SJCRH30 (cell line): ENCODE measurements at regions not wholly inside any gene's neighbourhood (a gene's known extent, or its start where the extent isn't known, plus 50 kb on each side); places are given as distances from the start of the nearest gene placed in this dataset.

ENCODE experiments used
- DNase-seq, 2 experiments: peaks; one replicate each; pipeline ENCODE4 v3.0.0-alpha.2; 2015 to 2020
- H3K27ac ChIP-seq: fragments of 250-450 bp; sonication (Bioruptor Pico); 2 replicates; pipeline ENCODE4 v1.5.1; 2020; ENCODE audit warnings: mild to moderate bottlenecking, moderate library complexity
- H3K27me3 ChIP-seq: fragments of 250-450 bp; sonication (Bioruptor Pico); 2 replicates; pipeline ENCODE4 v1.5.1; 2020; ENCODE audit warnings: mild to moderate bottlenecking, moderate library complexity
- H3K36me3 ChIP-seq: fragments of 250-450 bp; sonication (Bioruptor Pico); 2 replicates; pipeline ENCODE4 v1.5.1; 2020; ENCODE audit warnings: mild to moderate bottlenecking, moderate library complexity
- H3K4me1 ChIP-seq: fragments of 250-450 bp; sonication (Bioruptor Pico); 2 replicates; pipeline ENCODE4 v1.5.1; 2020; ENCODE audit warnings: mild to moderate bottlenecking, moderate library complexity
- H3K4me3 ChIP-seq: fragments of 250-450 bp; sonication (Bioruptor Pico); 2 replicates; pipeline ENCODE4 v1.5.1; 2020; ENCODE audit warnings: mild to moderate bottlenecking, moderate library complexity
- H3K9me3 ChIP-seq: fragments of 250-450 bp; sonication (Bioruptor Pico); replicated peaks from 2 replicates; pipeline ENCODE4 v1.5.1; 2020; ENCODE audit warnings: mild to moderate bottlenecking, moderate library complexity

DNA sequence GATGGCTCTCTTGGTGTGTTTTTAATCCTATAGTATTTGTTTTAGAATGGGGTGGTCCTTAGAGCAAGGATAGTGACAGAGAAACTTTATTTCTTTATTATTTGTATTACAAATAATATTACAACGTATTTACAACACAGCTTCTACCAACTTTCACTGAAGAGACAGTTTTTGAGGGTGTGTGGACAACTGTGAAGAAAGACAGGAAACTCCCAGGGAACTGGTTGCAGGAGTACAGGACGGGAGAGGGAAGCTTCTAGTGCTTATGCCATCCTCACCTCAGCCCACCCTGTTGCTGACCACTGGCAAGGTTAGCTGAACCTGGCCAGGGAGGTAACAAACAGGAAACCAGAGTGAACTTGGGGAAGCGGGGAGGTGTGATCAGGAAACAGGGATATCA is 251.7 kb downstream of the BCL11A start:
- no peak overlapping the region for H3K4me3 ChIP-seq
- no peaks in the 10 kb centered on the region for H3K4me1 ChIP-seq
- H3K36me3 ChIP-seq: no peaks in the 10 kb centered on the region
- no peaks in the 10 kb centered on the region for H3K9me3 ChIP-seq
- H3K27me3 ChIP-seq: no peaks in the 10 kb centered on the region
- DNase-seq: no peak
- no peak overlapping the region for H3K27ac ChIP-seq

DNA sequence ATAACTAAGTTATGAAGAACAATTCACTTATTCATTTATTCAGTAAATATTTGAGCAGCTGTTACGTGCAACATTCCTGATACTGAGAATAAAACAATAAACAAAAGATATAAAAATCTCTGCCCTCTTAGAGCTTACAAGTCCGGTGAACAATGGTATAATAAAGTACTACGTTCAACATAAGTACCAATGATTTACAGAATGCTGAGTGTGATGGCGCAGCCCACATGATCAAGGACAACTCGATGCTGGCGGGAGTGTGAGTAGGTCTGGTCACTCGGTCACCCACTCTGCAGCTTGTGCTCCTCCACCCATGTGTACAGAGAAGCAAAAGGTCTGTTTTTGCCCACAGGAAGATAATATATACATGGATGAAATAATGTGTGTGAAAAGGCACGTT is 254.3 kb downstream of the BCL11A start:
- Histone ChIP-seq H3K4me1 (peaks cover 7% of the 10 kb centered on the region), H3K4me3 (no peak overlapping the region), H3K27ac (no peak overlapping the region), H3K36me3 (no peaks in the 10 kb centered on the region), H3K9me3 (no peaks in the 10 kb centered on the region), H3K27me3 (no peaks in the 10 kb centered on the region)
- no peak for DNase-seq

DNA sequence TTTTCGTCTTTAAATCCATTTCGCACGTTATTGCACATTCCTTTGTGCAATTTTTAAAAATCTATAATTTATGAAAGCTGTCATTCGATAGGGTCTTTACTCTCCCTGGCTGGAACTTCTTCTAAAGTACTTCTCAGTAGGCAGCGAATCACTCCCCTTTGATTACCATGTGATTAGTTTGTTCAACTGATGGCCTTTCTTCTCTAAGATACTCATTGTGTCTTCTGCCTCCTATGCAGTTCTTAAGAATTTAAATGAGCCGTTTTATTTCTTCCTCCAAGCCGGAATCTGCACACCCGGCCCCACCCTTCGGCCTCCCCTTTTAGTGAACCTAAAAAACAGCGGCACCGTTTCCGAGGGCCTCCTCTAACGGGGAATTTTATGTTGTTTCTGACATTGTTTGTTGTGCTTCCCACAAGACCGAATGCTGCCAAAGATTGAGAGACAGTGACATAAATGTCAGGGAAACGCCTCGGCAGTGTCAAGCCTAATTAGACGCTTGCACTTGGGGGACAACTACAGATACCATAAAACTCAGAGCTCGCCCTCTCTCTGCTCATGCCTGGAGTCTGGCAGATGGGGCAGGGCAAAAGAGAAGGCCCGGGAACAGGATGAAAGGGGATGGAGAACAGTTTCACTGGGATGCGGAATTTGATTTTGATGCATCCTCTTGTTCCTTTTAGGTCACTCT is 255.3 kb downstream of the BCL11A start:
- no peaks in the 10 kb centered on the region for H3K27me3 ChIP-seq
- DNase-seq: no peak
- no peak overlapping the region for H3K4me3 ChIP-seq
- no peaks in the 10 kb centered on the region for H3K36me3 ChIP-seq
- 0 out of 2 replicates have a peak, but pooled peaks cover 3% of the 10 kb centered on the region for H3K9me3 ChIP-seq
- no peak overlapping the region for H3K27ac ChIP-seq
- peaks cover 7% of the 10 kb centered on the region for H3K4me1 ChIP-seq

DNA sequence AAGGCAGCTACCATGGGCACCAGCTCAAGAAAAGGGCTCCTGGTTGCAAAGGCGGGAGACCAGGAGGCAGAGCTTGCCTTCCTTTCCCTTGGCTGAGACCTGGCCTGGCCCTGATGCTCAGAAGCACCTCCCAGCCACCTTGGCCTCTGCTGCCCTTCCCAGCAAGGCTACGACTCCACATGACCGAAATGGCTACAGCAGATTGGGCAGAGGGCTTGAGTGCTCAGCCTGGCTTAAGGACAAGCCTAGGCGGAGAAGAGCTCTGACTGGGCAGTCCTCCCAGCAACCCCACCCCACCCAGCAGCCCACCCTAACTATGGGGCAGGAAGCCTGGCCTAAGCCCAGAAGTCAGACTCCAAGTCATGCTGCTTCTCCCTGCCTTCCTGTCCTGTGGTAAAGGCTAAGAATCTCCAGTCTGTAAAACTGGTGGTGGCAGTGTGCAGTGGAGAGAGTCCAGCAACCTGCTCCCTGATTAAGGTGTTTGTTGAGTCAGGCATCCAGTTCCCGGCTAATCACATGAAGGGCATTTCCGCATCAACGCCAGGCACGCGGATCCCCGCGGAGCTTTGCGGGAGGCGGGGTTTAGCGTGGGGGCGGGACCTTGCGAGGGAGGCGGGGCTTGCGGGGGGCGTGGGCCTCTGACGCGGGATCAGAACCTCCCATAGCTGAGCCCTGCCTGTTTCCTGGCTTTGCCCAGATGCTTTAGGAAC is 256.0 kb downstream of the BCL11A start:
- H3K27me3 ChIP-seq: no peaks in the 10 kb centered on the region
- H3K4me1 ChIP-seq: peaks cover 7% of the 10 kb centered on the region
- no peak overlapping the region for H3K27ac ChIP-seq
- H3K4me3 ChIP-seq: no peak overlapping the region
- H3K36me3 ChIP-seq: no peaks in the 10 kb centered on the region
- H3K9me3 ChIP-seq: 0 out of 2 replicates have a peak, but pooled peaks cover 3% of the 10 kb centered on the region
- no peak for DNase-seq

DNA sequence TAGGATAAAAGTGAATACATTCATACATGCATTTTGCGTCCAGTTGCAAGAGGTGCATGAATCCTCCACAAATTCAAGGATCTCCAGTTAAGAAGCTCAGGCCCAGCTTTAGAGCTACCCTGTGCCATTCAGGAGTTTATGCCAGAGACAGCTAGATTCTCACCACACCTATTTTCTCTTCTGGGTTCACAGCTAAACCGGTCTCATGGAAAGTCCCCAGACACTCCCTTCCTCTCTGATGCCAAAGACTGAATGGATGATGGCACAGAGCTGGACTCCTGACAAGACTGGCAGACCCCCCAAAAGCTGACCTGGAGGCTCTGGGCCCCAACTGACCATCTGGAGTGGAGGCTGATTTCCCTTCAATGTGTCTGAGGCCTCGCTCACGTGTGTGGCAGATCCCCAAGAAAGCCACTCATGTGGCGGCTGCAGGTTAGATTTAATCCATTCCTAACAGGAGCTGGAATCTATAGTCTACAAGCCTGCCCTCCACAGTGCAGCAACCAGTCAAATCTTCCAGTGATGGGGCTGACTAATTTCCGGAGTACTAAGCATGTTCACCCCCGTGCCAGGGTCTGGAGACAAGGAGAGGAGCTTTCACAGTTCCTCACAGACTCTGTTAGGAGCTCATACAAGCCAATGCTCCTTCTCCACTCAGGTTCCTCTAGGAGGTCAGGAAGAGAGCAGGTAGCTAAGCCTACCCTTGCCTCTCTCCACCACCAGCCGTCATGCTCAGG is 257.1 kb downstream of the BCL11A start:
- H3K27me3 ChIP-seq: no peaks in the 10 kb centered on the region
- H3K27ac ChIP-seq: no peak overlapping the region
- no peak for DNase-seq
- H3K4me1 ChIP-seq: peaks cover 7% of the 10 kb centered on the region
- H3K36me3 ChIP-seq: no peaks in the 10 kb centered on the region
- 0 out of 2 replicates have a peak, but pooled peaks cover 3% of the 10 kb centered on the region for H3K9me3 ChIP-seq
- H3K4me3 ChIP-seq: no peak overlapping the region

DNA sequence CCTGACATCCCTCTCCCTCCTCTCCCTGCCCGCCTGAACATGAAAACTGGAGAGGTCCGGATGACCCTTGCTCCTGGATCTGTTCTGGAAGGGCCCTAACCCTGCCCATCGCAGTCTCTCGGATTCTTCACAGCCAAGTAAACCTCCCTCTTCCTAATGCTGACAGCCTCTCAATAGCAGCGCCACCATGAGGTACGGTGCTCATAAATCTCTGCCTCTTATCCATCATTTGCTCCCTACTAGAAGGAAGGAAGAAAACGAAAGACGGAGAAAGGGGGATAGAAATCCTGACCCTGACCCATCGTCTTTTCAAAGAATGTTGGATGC is 257.9 kb downstream of the BCL11A start:
- no peaks in the 10 kb centered on the region for H3K36me3 ChIP-seq
- H3K4me3 ChIP-seq: peak overlapping the region; percentile 45
- DNase-seq: peak; percentile 29 to 61
- no peaks in the 10 kb centered on the region for H3K27me3 ChIP-seq
- 0 out of 2 replicates have a peak, but pooled peaks cover 3% of the 10 kb centered on the region for H3K9me3 ChIP-seq
- peaks cover 7% of the 10 kb centered on the region for H3K4me1 ChIP-seq
- peak overlapping the region; percentile 46 for H3K27ac ChIP-seq

DNA sequence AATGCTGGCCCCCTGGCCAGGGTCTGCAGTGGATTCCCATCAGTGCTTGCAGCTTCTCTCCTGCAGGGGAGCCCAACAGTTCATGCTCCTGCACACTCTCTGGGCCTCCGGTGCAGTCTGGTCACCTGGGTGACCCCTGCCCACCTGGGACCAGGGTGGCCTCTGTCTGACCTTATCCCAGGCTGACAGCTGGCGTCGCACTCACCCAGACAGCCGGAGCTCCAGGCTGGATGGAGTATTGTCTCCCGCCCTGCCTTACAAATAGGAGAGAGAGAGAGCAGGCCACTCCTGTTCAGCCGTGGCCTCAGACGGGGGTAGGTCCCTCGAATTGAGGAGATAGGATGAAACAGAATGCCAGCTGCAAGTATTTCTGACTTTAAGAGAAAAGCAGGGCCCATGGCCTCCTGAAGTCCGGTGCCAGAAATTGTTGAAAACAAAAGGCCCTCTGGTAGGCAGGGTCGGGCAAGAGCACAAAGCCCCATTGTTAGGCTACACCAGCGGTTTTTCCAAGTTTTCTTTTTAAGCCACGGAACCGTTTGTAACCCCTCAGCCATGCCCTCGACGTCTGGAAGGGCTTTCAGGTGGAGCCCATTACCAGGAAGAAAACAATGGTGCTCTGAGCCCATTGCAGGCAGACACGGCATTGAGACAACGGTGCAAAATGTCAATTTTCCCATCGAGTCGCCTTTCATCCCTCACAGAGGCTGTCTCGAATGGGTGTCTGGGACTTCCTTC is 258.4 kb downstream of the BCL11A start:
- H3K27ac ChIP-seq: peak overlapping the region; percentile 46
- peak overlapping the region; percentile 45 for H3K4me3 ChIP-seq
- H3K36me3 ChIP-seq: no peaks in the 10 kb centered on the region
- DNase-seq: peak; percentile 62 to 78
- no peaks in the 10 kb centered on the region for H3K27me3 ChIP-seq
- peaks cover 7% of the 10 kb centered on the region for H3K4me1 ChIP-seq
- 0 out of 2 replicates have a peak, but pooled peaks cover 3% of the 10 kb centered on the region for H3K9me3 ChIP-seq

DNA sequence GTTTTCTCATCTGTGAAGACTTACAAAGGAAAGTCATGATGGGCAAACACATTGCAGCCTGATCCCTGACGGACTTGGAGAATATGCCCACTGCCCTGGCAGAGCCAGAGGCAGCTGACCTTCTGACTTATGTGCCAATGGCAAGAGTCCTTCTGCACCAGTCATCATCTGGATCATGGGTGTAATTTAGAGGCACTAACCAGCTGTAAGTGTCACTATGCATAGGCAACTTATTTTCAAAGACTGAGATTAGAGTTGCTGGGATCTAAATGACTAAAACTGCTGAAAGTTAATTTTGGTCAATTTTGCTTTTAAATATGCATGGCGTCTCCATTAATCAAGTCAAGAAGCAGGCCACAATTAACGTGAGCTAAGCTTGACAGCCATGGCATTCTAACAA is 261.2 kb downstream of the BCL11A start:
- Histone ChIP-seq H3K9me3 (0 out of 2 replicates have a peak, but pooled peaks cover 3% of the 10 kb centered on the region), H3K4me1 (peaks cover 7% of the 10 kb centered on the region), H3K27ac (no peak overlapping the region), H3K27me3 (no peaks in the 10 kb centered on the region), H3K4me3 (no peak overlapping the region), H3K36me3 (no peaks in the 10 kb centered on the region)
- DNase-seq: no peak

DNA sequence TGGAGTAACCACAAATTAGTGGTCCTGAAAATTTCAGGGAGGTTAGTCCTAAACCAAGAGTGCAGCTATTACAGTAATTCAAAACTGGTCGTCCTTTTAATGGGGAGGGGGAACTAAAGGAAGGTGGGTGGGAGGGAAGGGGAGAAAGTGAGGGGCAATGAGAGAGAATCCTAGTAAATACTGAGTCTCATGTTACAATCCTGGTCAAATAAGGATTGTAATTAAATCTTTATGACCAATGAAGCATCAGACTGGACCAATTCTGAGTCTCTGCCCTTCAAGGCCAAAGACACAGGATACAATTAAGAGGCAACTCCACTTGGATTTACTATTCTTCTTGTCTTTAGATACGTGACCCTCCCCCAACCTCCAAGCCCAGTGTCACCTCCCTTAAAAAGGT is 262.9 kb downstream of the BCL11A start:
- Histone ChIP-seq H3K4me1 (peaks cover 5% of the 10 kb centered on the region), H3K9me3 (0 out of 2 replicates have a peak, but pooled peaks cover 3% of the 10 kb centered on the region), H3K36me3 (no peaks in the 10 kb centered on the region), H3K27me3 (no peaks in the 10 kb centered on the region), H3K27ac (no peak overlapping the region), H3K4me3 (no peak overlapping the region)
- DNase-seq: no peak

DNA sequence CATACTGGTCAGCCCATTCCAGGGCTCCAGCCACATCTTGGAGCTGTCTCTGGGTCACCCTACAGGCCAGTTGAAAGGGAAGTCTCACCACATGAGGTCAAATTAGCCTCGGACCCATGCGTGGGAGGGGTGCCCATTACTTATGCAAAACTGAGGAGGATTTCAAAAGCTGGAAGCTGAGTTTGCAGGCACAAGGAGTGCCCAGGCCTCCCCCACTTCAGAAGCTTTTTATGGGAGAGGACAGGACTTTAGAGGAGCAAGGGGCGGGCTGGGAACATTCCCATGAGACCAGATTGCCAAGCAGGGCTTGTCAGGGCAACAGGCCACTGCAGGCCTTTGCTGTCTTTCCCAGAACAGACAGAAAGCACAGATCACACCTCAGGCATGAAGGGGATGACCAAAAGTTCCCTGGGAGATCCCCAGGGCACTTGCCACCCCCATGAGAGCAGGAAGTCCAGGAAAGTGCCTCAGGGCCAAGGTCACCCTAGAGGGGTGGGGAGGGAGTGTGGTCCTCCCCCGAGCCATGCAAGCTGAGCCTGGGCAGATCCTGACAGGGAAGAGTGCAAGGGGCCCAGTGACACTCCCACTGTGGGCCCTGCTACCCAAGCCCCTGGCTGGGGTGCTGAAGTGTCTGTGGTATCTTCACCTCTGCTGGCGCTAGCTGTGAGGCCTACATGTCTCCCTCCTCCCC is 267.7 kb downstream of the BCL11A start:
- H3K36me3 ChIP-seq: no peaks in the 10 kb centered on the region
- no peak overlapping the region for H3K27ac ChIP-seq
- H3K9me3 ChIP-seq: no peaks in the 10 kb centered on the region
- no peak for DNase-seq
- H3K27me3 ChIP-seq: no peaks in the 10 kb centered on the region
- H3K4me1 ChIP-seq: no peaks in the 10 kb centered on the region
- H3K4me3 ChIP-seq: no peak overlapping the region

DNA sequence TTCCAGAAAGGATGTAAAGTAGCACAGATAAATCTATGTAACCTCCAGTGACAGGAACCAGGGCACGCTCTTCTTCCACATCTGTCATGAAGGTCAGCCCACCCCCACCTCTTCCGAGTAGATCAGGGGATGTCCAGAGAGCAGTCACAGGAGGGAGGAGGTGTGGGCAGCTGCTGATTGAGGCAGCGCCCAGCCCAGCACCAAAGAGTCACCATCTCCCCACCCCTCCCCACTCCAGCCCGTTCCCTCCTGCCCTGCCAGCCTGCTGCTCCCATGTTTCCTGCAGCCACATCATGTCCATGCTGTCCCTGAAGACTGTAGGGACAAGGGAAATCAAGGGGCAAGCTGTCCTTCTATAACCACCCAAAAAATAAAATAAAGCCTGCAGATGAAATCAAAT is 269.8 kb downstream of the BCL11A start:
- Histone ChIP-seq H3K27ac (no peak overlapping the region), H3K36me3 (no peaks in the 10 kb centered on the region), H3K4me3 (no peak overlapping the region), H3K9me3 (no peaks in the 10 kb centered on the region), H3K4me1 (no peaks in the 10 kb centered on the region), H3K27me3 (no peaks in the 10 kb centered on the region)
- DNase-seq: no peak

DNA sequence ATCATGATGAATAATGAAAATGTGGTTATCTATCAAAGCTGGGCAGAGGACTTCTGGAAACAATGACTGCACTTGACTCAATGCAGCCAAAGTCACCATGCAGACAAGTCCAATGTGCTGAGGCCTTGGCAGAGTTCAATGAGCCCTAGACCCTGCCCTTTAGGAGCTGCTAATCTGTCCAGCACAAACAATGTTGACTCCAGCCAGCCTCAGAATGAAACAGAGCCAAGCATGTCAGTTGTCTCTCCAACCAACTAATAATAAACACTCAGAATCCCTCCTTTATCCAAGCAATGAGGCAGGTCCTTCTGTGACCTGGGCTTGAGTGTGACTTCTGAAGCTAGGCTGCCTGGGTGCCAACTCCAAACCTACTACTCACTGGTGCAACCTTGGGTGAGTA is 270.6 kb downstream of the BCL11A start:
- no peaks in the 10 kb centered on the region for H3K36me3 ChIP-seq
- H3K27ac ChIP-seq: no peak overlapping the region
- no peak for DNase-seq
- no peak overlapping the region for H3K4me3 ChIP-seq
- H3K4me1 ChIP-seq: no peaks in the 10 kb centered on the region
- H3K9me3 ChIP-seq: no peaks in the 10 kb centered on the region
- no peaks in the 10 kb centered on the region for H3K27me3 ChIP-seq

DNA sequence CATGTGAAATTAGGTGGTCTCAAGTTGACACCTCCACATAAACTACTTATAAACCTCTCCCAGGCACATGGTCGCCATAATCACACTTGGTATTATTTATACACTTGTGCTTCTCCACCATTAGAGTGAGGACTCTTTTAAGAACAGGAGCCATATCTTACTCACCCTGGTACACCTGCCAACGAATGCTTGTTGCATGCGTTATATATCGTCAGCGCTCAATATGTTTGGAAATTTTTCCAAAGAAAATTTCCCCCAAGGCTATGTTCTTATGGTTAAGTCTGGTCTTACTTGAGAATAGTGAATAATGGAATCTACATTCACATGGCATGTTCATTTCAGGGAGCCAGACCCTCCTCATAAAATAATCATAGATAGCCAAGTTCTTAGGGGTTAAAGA is 271.7 kb downstream of the BCL11A start:
- no peak overlapping the region for H3K27ac ChIP-seq
- H3K4me1 ChIP-seq: no peaks in the 10 kb centered on the region
- H3K9me3 ChIP-seq: no peaks in the 10 kb centered on the region
- H3K4me3 ChIP-seq: no peak overlapping the region
- no peaks in the 10 kb centered on the region for H3K27me3 ChIP-seq
- no peak for DNase-seq
- H3K36me3 ChIP-seq: no peaks in the 10 kb centered on the region

DNA sequence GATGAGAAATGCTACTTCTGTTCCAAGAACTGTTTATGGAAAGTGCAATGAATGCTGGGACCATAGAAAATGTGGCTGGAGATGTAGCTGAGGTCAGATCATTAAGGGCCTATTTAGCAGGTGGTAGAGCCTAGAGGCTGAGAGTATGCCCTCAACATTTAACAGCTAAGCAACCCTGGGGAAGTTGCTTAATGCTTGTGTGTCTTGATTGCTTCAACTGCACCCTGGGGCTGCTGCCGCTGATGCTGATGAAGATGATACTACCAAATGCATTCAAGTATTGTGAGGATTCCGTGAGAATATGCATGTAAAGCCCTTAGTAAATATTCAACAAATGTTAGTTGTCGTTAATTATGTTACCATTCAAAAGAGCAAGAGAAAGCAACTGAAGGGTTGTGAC is 273.2 kb downstream of the BCL11A start:
- no peaks in the 10 kb centered on the region for H3K9me3 ChIP-seq
- no peak for DNase-seq
- no peaks in the 10 kb centered on the region for H3K4me1 ChIP-seq
- no peak overlapping the region for H3K4me3 ChIP-seq
- H3K27ac ChIP-seq: no peak overlapping the region
- H3K36me3 ChIP-seq: no peaks in the 10 kb centered on the region
- H3K27me3 ChIP-seq: no peaks in the 10 kb centered on the region
